GM12891 (cell line): ENCODE measurements at regions not wholly inside any gene's neighbourhood (a gene's known extent, or its start where the extent isn't known, plus 50 kb on each side); places are given as distances from the start of the nearest gene placed in this dataset.

Experiments
- POLR2A ChIP-seq: IDR thresholded peaks from 2 replicates; pipeline ENCODE4 v1.6.1; 2011; ENCODE audit warnings: low read depth, low read length, control low read depth
- POLR2AphosphoS5 ChIP-seq: IDR thresholded peaks from 2 replicates; pipeline ENCODE4 v1.6.1; 2011; ENCODE audit warnings: low read depth, low read length, control low read depth
- TAF1 ChIP-seq: IDR thresholded peaks from 2 replicates; pipeline ENCODE4 v1.6.1; 2011; ENCODE audit warnings: low read depth, low read length, control low read depth

GRCh38 chr2:82985572-82986197 lies 1473.4 kb downstream of the SUCLG1 start:
- no peak for TF ChIP-seq POLR2A
- TF ChIP-seq POLR2AphosphoS5: no peak
- TF ChIP-seq TAF1: no peak
